ENCODE measurements at regions not wholly inside any gene's neighbourhood (a gene's known extent, or its start where the extent isn't known, plus 50 kb on each side); places are given as distances from the start of the nearest gene placed in this dataset.

DNA sequence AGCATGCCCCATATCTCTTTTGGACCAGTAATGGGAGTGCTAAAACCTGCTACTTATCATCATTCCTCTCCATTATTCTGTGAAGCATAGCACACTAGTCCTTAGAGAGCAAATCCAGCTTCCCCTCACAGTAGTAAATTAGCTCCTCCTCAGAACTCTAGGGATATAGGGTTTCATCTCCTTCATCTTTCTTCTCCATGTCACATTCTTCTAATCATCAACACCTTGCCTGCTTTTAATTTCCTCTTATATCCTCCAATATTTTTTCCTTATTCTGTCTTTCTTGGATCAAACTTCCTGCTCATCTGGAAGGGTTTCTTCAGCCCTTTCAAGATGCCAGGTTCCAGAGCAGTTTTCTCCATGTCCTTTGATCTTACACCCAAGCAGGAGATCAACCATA, 321.4 kb upstream of the ACVR2A start:
- no peak for TF ChIP-seq CTCF (conservative IDR thresholded peaks at IDR 0.05)
- TF ChIP-seq EZH2 (IDR thresholded peaks at IDR 0.05; ENCODE audit: low read depth), result no peak
